Esophagus muscularis mucosa (tissue), 4 donors: ENCODE measurements at regions not wholly inside any gene's neighbourhood (a gene's known extent, or its start where the extent isn't known, plus 50 kb on each side); places are given as distances from the start of the nearest gene placed in this dataset.

Experiments
- DNase-seq: peaks from one replicate; pipeline ENCODE4 v3.0.0-alpha.2; 2017; ENCODE audit errors: extremely low spot score
- H3K27ac ChIP-seq, 4 donors: fragments of 200-600 bp; sonication (generic); replicated peaks in 1 of 4; 1 replicate in 3 of 4; 2 replicates in 1 of 4; pipeline ENCODE4 v1.5.1; 2016 to 2019; ENCODE audit warnings: mild to moderate bottlenecking in 1 of 4
- H3K27me3 ChIP-seq, 4 donors: fragments of 200-600 bp; sonication (generic); one replicate each; pipeline versions ENCODE4 v1.5.1 to v1.6.0; 2016 to 2019
- H3K36me3 ChIP-seq, 4 donors: fragments of 200-600 bp; sonication (generic); one replicate each; pipeline ENCODE4 v1.5.1; 2016 to 2019
- H3K4me1 ChIP-seq, 4 donors: fragments of 200-600 bp; sonication (generic); one replicate each; pipeline ENCODE4 v1.5.1; 2016 to 2019
- H3K4me3 ChIP-seq, 4 donors: fragments of 200-600 bp; sonication (generic); 1 replicate in 2 of 4; 2 replicates in 2 of 4; pipeline ENCODE4 v1.5.1; 2016 to 2019; ENCODE audit warnings: mild to moderate bottlenecking in 4 of 4, moderate library complexity in 1 of 4
- H3K9me3 ChIP-seq, 4 donors: fragments of 200-600 bp; sonication (generic); 1 replicate in 3 of 4; 2 replicates in 1 of 4; pipeline ENCODE4 v1.5.1; 2016 to 2019
- EP300 ChIP-seq: sonication (generic); formaldehyde crosslinking; IDR thresholded peaks from one replicate; pipeline ENCODE4 v1.6.1; 2017; ENCODE audit warnings: antibody characterized with exemption
- POLR2A ChIP-seq: fragments of 450-650 bp; IDR thresholded peaks from one replicate; pipeline ENCODE4 v1.6.1; 2017; ENCODE audit warnings: antibody characterized with exemption, moderate library complexity, mild to moderate bottlenecking, low read depth
- POLR2AphosphoS5 ChIP-seq, 2 donors: sonication (generic); formaldehyde crosslinking; IDR thresholded peaks; one replicate each; pipeline ENCODE4 v1.6.1; 2017; ENCODE audit warnings: antibody characterized with exemption in 2 of 2
- WGBS: methylation state at CpG from one replicate; pipeline ENCODE4 v1.1.5; 2018; 5-methylcytosine and 5-hydroxymethylcytosine counted together
- intact Hi-C: fragments of 100-400 bp; cut with DNase I; formaldehyde crosslinking; loops from one replicate; pipeline ENCODE4 v1.15.1; 2023
- TF ChIP-seq, protein P1 (sequence below), 3 experiments: fragments of 200-600 bp in 2 of 3; fragments of 450-650 bp in 1 of 3; sonication (generic) in 2 of 3; IDR thresholded peaks; one replicate each; pipeline ENCODE4 v1.5.1; 2017 to 2019; ENCODE audit warnings: antibody characterized with exemption in 3 of 3, mild to moderate bottlenecking in 2 of 3, moderate library complexity in 1 of 3

GRCh38 chr16:86637744-86638143 is 59.4 kb downstream of the FOXL1 start:
- TF ChIP-seq POLR2AphosphoS5 (IDR thresholded peaks at IDR 0.05) = no peak
- Histone ChIP-seq H3K4me3 (no peak overlapping the region), H3K9me3 (no peaks in the 10 kb centered on the region), H3K4me1 (no peaks in the 10 kb centered on the region), H3K27me3 (peaks cover 0 to 43% (median 0%) of the 10 kb centered on the region in 4 donors), H3K27ac (no peak overlapping the region), H3K36me3 (no peaks in the 10 kb centered on the region)
- DNase-seq = no peak
- intact Hi-C loops = no loop called here
- 64% methylated on average over 2 of the region's 2 CpGs for WGBS

GRCh38 chr16:86638642-86639041 is 60.3 kb downstream of the FOXL1 start:
- no peak overlapping the region for H3K4me3 ChIP-seq
- no peaks in the 10 kb centered on the region for H3K4me1 ChIP-seq
- 91% methylated on average over 10 of the region's 10 CpGs for WGBS
- peaks cover 0 to 43% (median 0%) of the 10 kb centered on the region in 4 donors for H3K27me3 ChIP-seq
- DNase-seq = no peak
- no peak overlapping the region for H3K27ac ChIP-seq
- H3K9me3 ChIP-seq = no peaks in the 10 kb centered on the region
- H3K36me3 ChIP-seq = no peaks in the 10 kb centered on the region
- no peak for TF ChIP-seq EP300
- TF ChIP-seq POLR2A = no peak
- TF ChIP-seq POLR2AphosphoS5 (IDR thresholded peaks at IDR 0.05) = no peak
- TF ChIP-seq, protein P1, sequence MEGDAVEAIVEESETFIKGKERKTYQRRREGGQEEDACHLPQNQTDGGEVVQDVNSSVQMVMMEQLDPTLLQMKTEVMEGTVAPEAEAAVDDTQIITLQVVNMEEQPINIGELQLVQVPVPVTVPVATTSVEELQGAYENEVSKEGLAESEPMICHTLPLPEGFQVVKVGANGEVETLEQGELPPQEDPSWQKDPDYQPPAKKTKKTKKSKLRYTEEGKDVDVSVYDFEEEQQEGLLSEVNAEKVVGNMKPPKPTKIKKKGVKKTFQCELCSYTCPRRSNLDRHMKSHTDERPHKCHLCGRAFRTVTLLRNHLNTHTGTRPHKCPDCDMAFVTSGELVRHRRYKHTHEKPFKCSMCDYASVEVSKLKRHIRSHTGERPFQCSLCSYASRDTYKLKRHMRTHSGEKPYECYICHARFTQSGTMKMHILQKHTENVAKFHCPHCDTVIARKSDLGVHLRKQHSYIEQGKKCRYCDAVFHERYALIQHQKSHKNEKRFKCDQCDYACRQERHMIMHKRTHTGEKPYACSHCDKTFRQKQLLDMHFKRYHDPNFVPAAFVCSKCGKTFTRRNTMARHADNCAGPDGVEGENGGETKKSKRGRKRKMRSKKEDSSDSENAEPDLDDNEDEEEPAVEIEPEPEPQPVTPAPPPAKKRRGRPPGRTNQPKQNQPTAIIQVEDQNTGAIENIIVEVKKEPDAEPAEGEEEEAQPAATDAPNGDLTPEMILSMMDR (IDR thresholded peaks at IDR 0.05) = no peak
- intact Hi-C loops = no loop called here

DNA sequence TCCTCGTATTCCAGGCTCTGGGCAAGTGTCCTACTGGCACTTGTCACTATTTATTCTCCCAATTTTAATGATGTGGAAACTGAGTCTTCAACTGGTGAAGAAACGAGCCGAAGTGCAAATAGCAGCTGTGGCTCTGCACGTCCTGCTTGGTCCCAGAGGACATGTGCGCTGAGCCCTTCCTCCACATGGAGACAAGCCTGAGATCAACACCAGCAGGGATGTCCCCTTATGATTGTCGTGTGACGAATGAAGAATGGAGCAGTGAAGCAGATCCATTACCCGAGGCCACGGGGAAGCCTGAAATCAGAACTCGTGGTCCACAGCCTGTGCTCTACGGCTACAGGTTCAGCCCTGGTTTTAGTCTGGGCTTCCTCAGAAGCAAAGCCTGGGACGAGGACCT is 61.0 kb downstream of the FOXL1 start:
- Histone ChIP-seq H3K9me3 (no peaks in the 10 kb centered on the region), H3K27ac (peak overlapping the region in 1 of 4 donors; percentile 39), H3K4me1 (no peaks in the 10 kb centered on the region), H3K4me3 (no peak overlapping the region), H3K36me3 (no peaks in the 10 kb centered on the region), H3K27me3 (peaks cover 0 to 43% (median 0%) of the 10 kb centered on the region in 4 donors)
- DNase-seq = no peak
- intact Hi-C loops = no loop called here
- WGBS = 89% methylated on average over 10 of the region's 12 CpGs
- TF ChIP-seq, protein P1 (IDR thresholded peaks at IDR 0.05) = no peak
- no peak for TF ChIP-seq POLR2AphosphoS5 (IDR thresholded peaks at IDR 0.05)
- TF ChIP-seq EP300 = no peak
- TF ChIP-seq POLR2A = no peak

GRCh38 chr16:86640265-86640843 is 62.0 kb downstream of the FOXL1 start:
- intact Hi-C loops = no loop called here
- WGBS = 69% methylated on average over 11 of the region's 13 CpGs
- no peak overlapping the region for H3K4me3 ChIP-seq
- no peak for DNase-seq
- H3K36me3 ChIP-seq = no peaks in the 10 kb centered on the region
- no peaks in the 10 kb centered on the region for H3K9me3 ChIP-seq
- H3K4me1 ChIP-seq = no peaks in the 10 kb centered on the region
- H3K27ac ChIP-seq = no peak overlapping the region
- H3K27me3 ChIP-seq = peaks cover 0 to 43% (median 0%) of the 10 kb centered on the region in 4 donors
- TF ChIP-seq POLR2AphosphoS5 (IDR thresholded peaks at IDR 0.05) (no peak), EP300 (no peak), POLR2A (no peak)
- TF ChIP-seq, protein P1 (IDR thresholded peaks at IDR 0.05) = no peak

GRCh38 chr16:86642087-86642486 is 63.7 kb downstream of the FOXL1 start:
- TF ChIP-seq EP300 = no peak
- TF ChIP-seq, protein P1 (IDR thresholded peaks at IDR 0.05) = no peak
- TF ChIP-seq POLR2A = no peak
- no peak for TF ChIP-seq POLR2AphosphoS5 (IDR thresholded peaks at IDR 0.05)
- Histone ChIP-seq H3K27ac (no peak overlapping the region), H3K27me3 (peaks cover 0 to 38% (median 0%) of the 10 kb centered on the region in 4 donors), H3K9me3 (peaks cover 0 to 2% (median under 1%) of the 10 kb centered on the region in 4 donors), H3K4me3 (no peak overlapping the region), H3K36me3 (no peaks in the 10 kb centered on the region), H3K4me1 (no peaks in the 10 kb centered on the region)
- WGBS = 70% methylated on average over 1 of the region's 1 CpG
- DNase-seq = no peak
- intact Hi-C loops = no loop called here
